Smooth muscle cell (in vitro differentiated cells): ENCODE measurements at regions not wholly inside any gene's neighbourhood (a gene's known extent, or its start where the extent isn't known, plus 50 kb on each side); places are given as distances from the start of the nearest gene placed in this dataset.

ENCODE experiments used
- DNase-seq: peaks from one replicate; lab custom pipeline; 2025; ENCODE audit not compliant: unreplicated experiment; lab: John Stamatoyannopoulos, UW
- H2AFZ ChIP-seq: fragments of 200-600 bp; sonication (generic); 2 replicates; pipeline ENCODE4 v1.6.0; 2016; ENCODE audit warnings: antibody characterized with exemption, low read depth, mild to moderate bottlenecking
- H3F3A ChIP-seq: fragments of 200-600 bp; sonication (generic); 2 replicates; pipeline ENCODE4 v1.6.0; 2017; ENCODE audit warnings: antibody characterized with exemption, low read depth
- H3K27ac ChIP-seq: fragments of 200-600 bp; sonication (generic); 2 replicates; pipeline ENCODE4 v1.5.1; 2016; ENCODE audit warnings: low read depth, mild to moderate bottlenecking
- H3K27me3 ChIP-seq: fragments of 200-600 bp; sonication (generic); 2 replicates; pipeline ENCODE4 v1.6.1; 2016; ENCODE audit warnings: low read depth, mild to moderate bottlenecking
- H3K36me3 ChIP-seq: fragments of 200-600 bp; sonication (generic); 2 replicates; pipeline ENCODE4 v1.5.1; 2016; ENCODE audit warnings: low read depth
- H3K4me1 ChIP-seq: fragments of 200-600 bp; sonication (generic); 2 replicates; pipeline ENCODE4 v1.5.1; 2016; ENCODE audit warnings: low read depth
- H3K4me2 ChIP-seq: fragments of 200-600 bp; sonication (generic); 2 replicates; pipeline ENCODE4 v1.6.0; 2016; ENCODE audit warnings: mild to moderate bottlenecking
- H3K4me3 ChIP-seq: fragments of 200-600 bp; sonication (generic); 2 replicates; pipeline ENCODE4 v1.5.1; 2016; ENCODE audit warnings: mild to moderate bottlenecking
- H3K79me2 ChIP-seq: fragments of 200-600 bp; sonication (generic); 2 replicates; pipeline ENCODE4 v1.6.0; 2016; ENCODE audit warnings: low read depth, mild to moderate bottlenecking
- H3K9ac ChIP-seq: fragments of 200-600 bp; sonication (generic); 2 replicates; pipeline ENCODE4 v1.6.0; 2016; ENCODE audit warnings: low read depth
- H3K9me3 ChIP-seq: fragments of 200-600 bp; sonication (generic); replicated peaks from 2 replicates; pipeline ENCODE4 v1.5.1; 2016; ENCODE audit warnings: low read depth
- H4K20me1 ChIP-seq: fragments of 200-600 bp; sonication (generic); 2 replicates; pipeline ENCODE4 v1.6.0; 2016; ENCODE audit warnings: low read depth
- CTCF ChIP-seq: fragments of 200-600 bp; sonication (generic); IDR thresholded peaks from 2 replicates; pipeline ENCODE4 v1.5.1; 2017; ENCODE audit warnings: borderline replicate concordance, mild to moderate bottlenecking, antibody characterized with exemption; ENCODE audit not compliant: insufficient read depth, poor library complexity, severe bottlenecking
- WGBS: methylation state at CpG from one replicate; pipeline ENCODE4 v1.1.7; 2016; ENCODE audit warnings: low lambda C conversion rate; 5-methylcytosine and 5-hydroxymethylcytosine counted together

GRCh38 chrX:4173743-4174142 is 460.3 kb upstream of the PRKX start:
- Histone ChIP-seq H3K27me3 (no peaks in the 10 kb centered on the region), H3K9me3 (no peaks in the 10 kb centered on the region), H3K4me1 (no peaks in the 10 kb centered on the region), H4K20me1 (no peaks in the 10 kb centered on the region), H2AFZ (no peak overlapping the region), H3K4me2 (no peak overlapping the region), H3K9ac (no peak overlapping the region), H3K79me2 (no peaks in the 10 kb centered on the region), H3F3A (no peaks in the 10 kb centered on the region), H3K4me3 (no peak overlapping the region), H3K27ac (no peak overlapping the region), H3K36me3 (no peaks in the 10 kb centered on the region)
- DNase-seq, result no peak
- TF ChIP-seq CTCF, result no peak
- 92% methylated on average over 2 of the region's 2 CpGs for WGBS

DNA sequence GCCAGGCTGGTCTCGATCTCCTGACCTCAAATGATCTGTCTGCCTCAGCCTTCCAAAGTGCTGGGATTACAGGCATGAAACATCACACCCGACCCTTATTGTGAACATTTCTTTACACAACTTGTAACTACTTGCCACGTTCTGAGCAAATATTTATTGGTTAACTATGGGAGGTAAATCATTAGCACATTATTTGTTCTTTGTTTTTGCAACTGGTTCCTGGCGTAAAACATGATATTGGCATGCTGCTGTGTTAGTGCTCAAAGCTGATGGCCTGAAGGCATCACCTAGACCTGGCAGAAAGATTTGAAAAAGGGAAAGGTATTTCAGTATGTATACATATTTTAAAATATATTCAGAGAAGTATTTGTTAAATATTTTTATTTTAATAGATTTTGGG is 438.3 kb upstream of the PRKX start:
- H3K4me3 ChIP-seq, result no peak overlapping the region
- no peak overlapping the region for H3K9ac ChIP-seq
- WGBS, result 73% methylated on average over 4 of the region's 4 CpGs
- H3K9me3 ChIP-seq, result no peaks in the 10 kb centered on the region
- no peaks in the 10 kb centered on the region for H3K4me1 ChIP-seq
- no peaks in the 10 kb centered on the region for H4K20me1 ChIP-seq
- H3K27ac ChIP-seq, result no peak overlapping the region
- H3K4me2 ChIP-seq, result no peak overlapping the region
- no peaks in the 10 kb centered on the region for H3K36me3 ChIP-seq
- TF ChIP-seq CTCF, result no peak
- H2AFZ ChIP-seq, result no peak overlapping the region
- H3F3A ChIP-seq, result no peaks in the 10 kb centered on the region
- H3K27me3 ChIP-seq, result no peaks in the 10 kb centered on the region
- no peaks in the 10 kb centered on the region for H3K79me2 ChIP-seq
- no peak for DNase-seq

DNA sequence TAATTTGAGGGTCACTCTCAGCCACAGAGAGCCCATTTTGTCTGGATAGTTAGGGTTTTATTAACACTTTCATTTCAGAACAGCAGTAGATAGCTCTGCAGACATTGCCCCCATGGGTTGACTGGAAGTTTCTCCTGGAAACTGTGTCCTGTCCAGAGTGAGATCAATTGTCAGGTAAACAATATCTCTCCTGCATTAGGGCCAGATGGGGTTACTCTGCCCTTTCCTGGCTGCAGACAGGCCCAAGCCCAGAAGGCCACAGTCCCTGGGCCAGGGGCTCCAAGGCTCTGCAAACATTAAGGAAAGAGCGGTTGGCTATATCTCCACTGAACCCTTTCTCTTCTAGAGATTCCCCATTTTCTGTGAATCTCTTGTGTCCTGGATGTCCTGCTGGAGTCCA is 436.8 kb upstream of the PRKX start:
- Histone ChIP-seq H3K79me2 (no peaks in the 10 kb centered on the region), H3K27me3 (no peaks in the 10 kb centered on the region), H3K4me3 (no peak overlapping the region), H3K4me1 (no peaks in the 10 kb centered on the region), H3K27ac (no peak overlapping the region), H3K9me3 (no peaks in the 10 kb centered on the region), H3K9ac (no peak overlapping the region), H3K4me2 (no peak overlapping the region), H3K36me3 (no peaks in the 10 kb centered on the region), H2AFZ (no peak overlapping the region), H4K20me1 (no peaks in the 10 kb centered on the region), H3F3A (no peaks in the 10 kb centered on the region)
- no peak for TF ChIP-seq CTCF
- 91% methylated on average over 1 of the region's 1 CpG for WGBS
- DNase-seq, result no peak

- H3K36me3 ChIP-seq, result no peaks in the 10 kb centered on the region
- no peaks in the 10 kb centered on the region for H3K4me1 ChIP-seq
- TF ChIP-seq CTCF, result no peak
- WGBS, result 69% methylated on average over 10 of the region's 10 CpGs
- H3K27me3 ChIP-seq, result no peaks in the 10 kb centered on the region
- H4K20me1 ChIP-seq, result no peaks in the 10 kb centered on the region
- H3K9ac ChIP-seq, result no peak overlapping the region
- H2AFZ ChIP-seq, result no peak overlapping the region
- no peak overlapping the region for H3K4me2 ChIP-seq
- no peak overlapping the region for H3K27ac ChIP-seq
- H3K9me3 ChIP-seq, result no peaks in the 10 kb centered on the region
- no peaks in the 10 kb centered on the region for H3K79me2 ChIP-seq
- no peak overlapping the region for H3K4me3 ChIP-seq
- no peak for DNase-seq
- H3F3A ChIP-seq, result no peaks in the 10 kb centered on the region
Observed at GRCh38 chrX:4129626-4130025, 416.2 kb upstream of the PRKX start.
